ENCODE measurements at regions not wholly inside any gene's neighbourhood (a gene's known extent, or its start where the extent isn't known, plus 50 kb on each side); places are given as distances from the start of the nearest gene placed in this dataset.

DNA sequence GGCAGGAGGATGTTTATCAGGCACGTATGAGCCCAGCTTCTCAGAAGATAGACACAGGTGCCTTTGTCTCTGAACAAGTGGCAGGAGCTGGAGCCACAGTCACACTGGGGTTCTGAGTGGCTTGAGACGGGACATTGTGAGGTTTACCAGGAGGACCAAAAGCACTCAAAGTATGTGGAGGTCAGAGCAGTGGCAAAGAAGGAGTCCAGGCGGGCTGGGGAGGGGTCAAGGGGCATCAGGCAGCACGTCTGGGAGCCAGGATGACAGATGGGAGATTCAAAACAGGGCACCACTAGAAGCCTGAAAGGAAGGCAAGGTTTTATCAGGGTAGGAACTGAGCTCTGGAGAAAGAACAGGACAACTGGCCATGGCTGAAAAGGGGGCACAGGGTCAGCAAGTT, 67.2 kb upstream of the MARCHF10 start:
- H3K27ac Mint-ChIP-seq: no peak overlapping the region
- DNase-seq: no peak
- no peaks in the 10 kb centered on the region for H3K36me3 Mint-ChIP-seq
- peaks cover 2 to 4% (median 2%) of the 10 kb centered on the region in 3 donors for H3K27me3 Mint-ChIP-seq (ENCODE audit: low read depth in 3 of 3)
- no peak overlapping the region for H3K4me3 Mint-ChIP-seq
- no peaks in the 10 kb centered on the region for H3K9me3 Mint-ChIP-seq
- H3K4me1 Mint-ChIP-seq: no peaks in the 10 kb centered on the region

- H3K4me1 Mint-ChIP-seq: no peaks in the 10 kb centered on the region
- H3K9me3 Mint-ChIP-seq: no peaks in the 10 kb centered on the region
- H3K27me3 Mint-ChIP-seq (ENCODE audit: low read depth in 3 of 3): peaks cover 4 to 8% (median 5%) of the 10 kb centered on the region in 3 donors
- DNase-seq: no peak
- H3K27ac Mint-ChIP-seq: no peak overlapping the region
- no peaks in the 10 kb centered on the region for H3K36me3 Mint-ChIP-seq
- H3K4me3 Mint-ChIP-seq: no peak overlapping the region
These were observed 63.2 kb upstream of the MARCHF10 start for GRCh38 chr17:62871291-62871690.

DNA sequence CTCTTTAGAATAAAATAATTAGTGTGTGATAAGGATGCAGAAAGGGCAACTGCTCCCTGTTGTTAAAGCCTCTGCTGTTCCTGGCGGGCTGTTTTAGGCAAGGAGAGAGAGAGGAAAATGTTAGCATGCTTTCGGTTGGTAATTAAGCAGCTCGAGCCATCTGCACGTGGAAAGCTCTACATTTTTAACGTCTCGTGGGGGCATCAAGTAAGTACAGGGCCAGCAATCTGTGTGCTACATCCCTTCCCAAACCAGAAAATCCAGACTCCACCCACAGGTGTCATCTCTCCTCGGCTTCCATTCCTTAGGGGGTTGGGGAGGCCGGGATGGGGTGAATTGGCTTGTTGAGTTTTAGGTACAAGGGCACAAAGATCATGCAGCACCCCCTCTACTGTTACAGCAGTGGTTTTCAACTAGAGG, 62.4 kb upstream of the MARCHF10 start:
- H3K36me3 Mint-ChIP-seq: no peaks in the 10 kb centered on the region
- H3K9me3 Mint-ChIP-seq: no peaks in the 10 kb centered on the region
- H3K27me3 Mint-ChIP-seq (ENCODE audit: low read depth in 3 of 3): peaks cover 3 to 8% (median 4%) of the 10 kb centered on the region in 3 donors
- H3K4me1 Mint-ChIP-seq: no peaks in the 10 kb centered on the region
- no peak for DNase-seq
- H3K27ac Mint-ChIP-seq: no peak overlapping the region
- H3K4me3 Mint-ChIP-seq: no peak overlapping the region

- Mint-ChIP-seq H3K4me1 (no peaks in the 10 kb centered on the region), H3K27me3 (ENCODE audit: low read depth in 3 of 3) (peaks cover 3 to 8% (median 4%) of the 10 kb centered on the region in 3 donors), H3K36me3 (no peaks in the 10 kb centered on the region), H3K4me3 (no peak overlapping the region), H3K9me3 (no peaks in the 10 kb centered on the region), H3K27ac (no peak overlapping the region)
- DNase-seq: no peak
These were observed 62.0 kb upstream of the MARCHF10 start for GRCh38 chr17:62870030-62870541.

DNA sequence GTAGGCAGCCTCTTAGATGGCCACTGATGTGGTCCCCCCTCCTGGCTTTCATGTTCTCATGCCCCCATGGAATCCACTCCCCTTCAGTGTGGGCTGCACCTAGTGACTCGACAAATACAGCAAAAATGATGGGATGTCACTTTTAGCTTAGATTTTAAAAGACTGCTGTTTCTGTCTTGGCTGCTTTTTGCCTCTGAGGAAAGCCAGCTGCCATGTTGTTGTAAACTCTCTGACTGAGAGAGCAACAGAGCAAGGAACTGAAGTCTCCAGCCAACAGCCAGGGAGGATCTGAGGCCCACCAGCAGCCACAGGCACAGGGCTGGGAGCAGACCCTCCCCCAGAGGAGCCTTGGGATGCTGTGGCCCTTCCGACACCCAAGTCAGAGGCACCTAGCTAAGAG, 60.6 kb upstream of the MARCHF10 start:
- Mint-ChIP-seq H3K27me3 (ENCODE audit: low read depth in 3 of 3) (peaks cover 3 to 8% (median 6%) of the 10 kb centered on the region in 3 donors), H3K9me3 (no peaks in the 10 kb centered on the region), H3K36me3 (no peaks in the 10 kb centered on the region), H3K4me3 (no peak overlapping the region), H3K27ac (no peak overlapping the region), H3K4me1 (no peaks in the 10 kb centered on the region)
- no peak for DNase-seq

DNA sequence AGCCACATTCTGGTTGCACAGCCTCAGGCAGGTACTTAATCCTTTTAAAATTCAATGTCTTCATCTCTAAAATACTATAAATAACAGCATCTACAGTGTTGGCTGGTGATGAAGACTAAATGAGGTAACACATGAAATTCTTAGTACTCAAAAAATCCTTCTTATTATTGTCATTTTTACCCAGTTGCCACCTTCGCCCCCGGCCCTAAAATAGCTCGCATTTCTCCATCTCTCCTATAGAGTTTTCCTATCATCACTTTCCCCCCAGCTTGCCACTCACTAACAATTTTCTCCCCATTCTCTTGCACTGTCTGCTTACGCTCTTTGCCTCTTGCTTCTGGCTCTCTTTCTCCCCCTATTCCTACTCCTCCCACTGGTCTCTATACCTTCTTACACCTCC, 59.9 kb upstream of the MARCHF10 start:
- Mint-ChIP-seq H3K27me3 (ENCODE audit: low read depth in 3 of 3) (peaks cover 3 to 8% (median 4%) of the 10 kb centered on the region in 3 donors), H3K27ac (no peak overlapping the region), H3K4me3 (no peak overlapping the region), H3K9me3 (no peaks in the 10 kb centered on the region), H3K4me1 (no peaks in the 10 kb centered on the region), H3K36me3 (no peaks in the 10 kb centered on the region)
- DNase-seq: no peak

DNA sequence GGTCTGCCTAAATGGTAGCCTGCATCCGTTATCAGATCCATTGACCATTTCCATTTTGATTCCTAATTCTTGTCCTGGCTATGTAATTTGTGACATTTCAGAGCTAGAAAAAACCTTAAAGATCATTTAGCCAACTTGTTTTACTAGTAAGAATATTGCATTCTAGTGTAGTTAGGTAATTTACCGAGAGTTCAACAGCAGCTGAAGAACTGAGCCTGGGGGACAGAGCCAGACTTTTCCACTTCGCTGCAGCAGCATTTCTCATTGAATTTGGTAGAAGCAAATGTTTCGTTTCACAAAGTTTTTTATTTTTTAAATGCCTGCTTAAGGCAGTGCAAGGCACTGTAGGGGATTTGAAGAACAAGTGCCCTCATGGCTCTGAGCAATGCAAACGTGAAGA, 59.2 kb upstream of the MARCHF10 start:
- H3K27me3 Mint-ChIP-seq (ENCODE audit: low read depth in 3 of 3): peaks cover 3 to 8% (median 4%) of the 10 kb centered on the region in 3 donors
- no peak overlapping the region for H3K27ac Mint-ChIP-seq
- no peaks in the 10 kb centered on the region for H3K36me3 Mint-ChIP-seq
- H3K4me3 Mint-ChIP-seq: no peak overlapping the region
- H3K9me3 Mint-ChIP-seq: no peaks in the 10 kb centered on the region
- H3K4me1 Mint-ChIP-seq: no peaks in the 10 kb centered on the region
- no peak for DNase-seq

DNA sequence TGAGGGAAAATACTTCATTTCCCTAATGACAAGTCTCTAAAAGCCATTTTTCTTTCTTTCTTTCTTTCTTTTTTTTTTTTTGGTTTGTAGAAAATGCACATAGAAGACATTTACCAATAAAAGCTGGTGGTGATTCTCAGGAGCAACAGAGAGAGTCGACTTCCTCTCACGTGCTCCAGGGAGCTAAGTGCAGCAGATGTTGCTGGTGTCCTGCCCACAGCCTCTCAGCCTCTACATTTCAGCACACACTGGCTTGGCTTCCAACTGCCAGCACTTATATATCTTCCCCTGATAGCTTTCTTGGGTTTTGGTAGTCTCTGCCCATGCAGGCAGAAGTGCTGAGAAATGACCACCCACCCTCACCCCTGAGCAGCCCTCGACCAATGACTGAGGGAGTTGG, 58.4 kb upstream of the MARCHF10 start:
- DNase-seq: no peak
- H3K4me3 Mint-ChIP-seq: no peak overlapping the region
- H3K27me3 Mint-ChIP-seq (ENCODE audit: low read depth in 3 of 3): peaks cover 3 to 11% (median 6%) of the 10 kb centered on the region in 3 donors
- no peaks in the 10 kb centered on the region for H3K4me1 Mint-ChIP-seq
- no peak overlapping the region for H3K27ac Mint-ChIP-seq
- H3K36me3 Mint-ChIP-seq: no peaks in the 10 kb centered on the region
- no peaks in the 10 kb centered on the region for H3K9me3 Mint-ChIP-seq

DNA sequence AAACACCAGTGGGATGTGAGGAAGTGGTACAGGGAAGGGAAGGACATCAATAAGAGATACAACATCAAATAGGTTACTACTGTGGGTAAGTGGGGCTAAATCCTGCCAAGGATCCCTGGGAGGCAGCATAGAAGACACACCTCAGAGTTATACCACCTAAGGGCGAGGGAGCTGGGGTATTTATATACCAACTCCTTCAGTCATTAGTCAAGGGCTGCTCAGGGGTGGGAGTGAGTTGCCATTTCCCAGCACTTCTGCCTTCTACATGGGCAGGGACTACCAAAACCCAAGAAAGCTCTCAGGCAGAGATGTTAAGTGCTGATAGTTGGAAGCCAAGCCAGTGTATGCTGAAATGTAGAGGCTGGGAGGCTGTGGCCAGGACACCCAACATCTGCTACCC, 57.5 kb upstream of the MARCHF10 start:
- H3K9me3 Mint-ChIP-seq: no peaks in the 10 kb centered on the region
- no peaks in the 10 kb centered on the region for H3K4me1 Mint-ChIP-seq
- no peak for DNase-seq
- H3K27me3 Mint-ChIP-seq (ENCODE audit: low read depth in 3 of 3): peaks cover 3 to 12% (median 6%) of the 10 kb centered on the region in 3 donors
- H3K27ac Mint-ChIP-seq: no peak overlapping the region
- H3K36me3 Mint-ChIP-seq: no peaks in the 10 kb centered on the region
- no peak overlapping the region for H3K4me3 Mint-ChIP-seq

- no peaks in the 10 kb centered on the region for H3K36me3 Mint-ChIP-seq
- no peak for DNase-seq
- H3K27me3 Mint-ChIP-seq (ENCODE audit: low read depth in 3 of 3): peaks cover 0 to 9% (median 4%) of the 10 kb centered on the region in 3 donors
- H3K4me3 Mint-ChIP-seq: no peak overlapping the region
- H3K9me3 Mint-ChIP-seq: no peaks in the 10 kb centered on the region
- no peaks in the 10 kb centered on the region for H3K4me1 Mint-ChIP-seq
- no peak overlapping the region for H3K27ac Mint-ChIP-seq
These were observed 54.1 kb upstream of the MARCHF10 start for GRCh38 chr17:62862251-62862650.

DNA sequence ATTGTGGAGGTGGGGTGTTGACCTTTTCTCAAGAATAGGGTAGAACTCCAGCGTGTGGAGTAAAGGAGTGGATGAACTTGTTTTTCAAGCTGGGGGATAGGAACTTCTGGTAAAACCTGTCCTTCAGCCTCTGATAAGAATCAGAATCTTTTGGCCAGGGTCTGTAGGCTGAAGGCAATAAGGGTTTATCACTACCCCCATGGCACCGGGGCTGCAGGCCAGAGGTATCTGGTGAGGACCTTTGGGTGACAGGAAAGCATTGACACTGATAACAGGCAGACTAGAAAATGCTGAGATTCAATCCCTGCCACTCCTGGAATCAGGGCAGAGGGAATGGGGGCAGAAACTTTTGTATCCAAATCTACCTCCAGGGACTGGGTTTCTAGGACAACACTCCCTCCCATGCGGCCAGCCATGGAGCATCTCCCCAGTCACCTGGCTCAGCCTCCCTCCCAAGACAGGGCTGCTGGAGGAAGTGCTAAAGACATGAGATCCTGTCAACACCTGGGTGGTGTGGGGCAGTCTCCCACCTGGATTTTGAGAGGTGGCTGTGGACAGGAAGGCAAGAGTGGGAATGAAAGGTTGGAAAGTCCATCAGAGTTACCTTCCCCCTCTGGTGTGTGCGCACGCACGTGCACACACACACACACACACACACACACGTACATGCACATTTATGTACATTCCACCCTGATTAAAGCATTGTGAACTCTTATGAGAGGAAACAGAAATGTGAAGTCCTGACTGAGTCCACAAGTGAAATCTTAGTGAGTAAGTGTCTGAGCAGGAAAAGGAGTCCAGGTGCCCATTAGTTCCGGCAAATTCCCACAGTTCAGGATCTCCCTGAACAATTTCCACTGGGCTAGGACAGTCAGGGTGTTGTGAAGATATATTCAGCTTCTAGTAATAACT, 53.1 kb upstream of the MARCHF10 start:
- H3K27me3 Mint-ChIP-seq (ENCODE audit: low read depth in 3 of 3): peaks cover 0 to 9% (median 4%) of the 10 kb centered on the region in 3 donors
- H3K4me3 Mint-ChIP-seq: no peak overlapping the region
- H3K9me3 Mint-ChIP-seq: no peaks in the 10 kb centered on the region
- no peak for DNase-seq
- no peaks in the 10 kb centered on the region for H3K4me1 Mint-ChIP-seq
- H3K36me3 Mint-ChIP-seq: no peaks in the 10 kb centered on the region
- H3K27ac Mint-ChIP-seq: no peak overlapping the region

DNA sequence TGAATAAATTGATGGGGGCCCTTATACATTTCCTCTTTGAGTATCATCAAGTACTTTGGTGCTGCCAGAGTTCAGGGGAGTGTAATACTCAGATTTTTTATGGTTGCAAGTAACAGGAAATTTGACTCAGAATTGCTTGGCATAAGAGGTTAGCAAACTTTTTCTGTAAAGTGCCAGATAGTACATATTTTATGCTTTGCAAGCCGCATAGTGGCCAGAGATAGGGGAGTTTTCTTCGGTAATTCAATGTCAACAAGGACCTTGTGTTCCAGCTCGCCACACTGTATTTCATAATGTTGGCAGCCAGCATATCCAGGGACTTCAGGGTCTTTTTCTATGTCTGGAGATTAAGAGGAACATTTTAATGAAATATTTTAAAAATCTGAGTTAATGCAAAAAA, 51.0 kb upstream of the MARCHF10 start:
- no peak for DNase-seq
- Mint-ChIP-seq H3K4me1 (no peaks in the 10 kb centered on the region), H3K36me3 (no peaks in the 10 kb centered on the region), H3K9me3 (no peaks in the 10 kb centered on the region), H3K27ac (no peak overlapping the region), H3K4me3 (no peak overlapping the region), H3K27me3 (ENCODE audit: low read depth in 3 of 3) (peaks cover 2 to 9% (median 6%) of the 10 kb centered on the region in 3 donors)

Measured in immature natural killer cell (primary cell).